Kidney epithelial cell (primary cell): ENCODE measurements at regions not wholly inside any gene's neighbourhood (a gene's known extent, or its start where the extent isn't known, plus 50 kb on each side); places are given as distances from the start of the nearest gene placed in this dataset.
"Not testable (repeated sequence)": the region's sequence is repeated elsewhere in the genome, so short reads cannot be mapped to it uniquely, and the experiment has no call there.

Experiments used
- DNase-seq: peaks from one replicate; pipeline ENCODE4 v3.0.0-alpha.2; 2010; ENCODE audit warnings: low read depth
- H3K27me3 ChIP-seq: 2 replicates; pipeline ENCODE4 v1.6.0; 2011; ENCODE audit warnings: low read length; ENCODE audit not compliant: control insufficient read depth, insufficient read depth
- H3K36me3 ChIP-seq: 2 replicates; pipeline ENCODE4 v1.5.1; 2011; ENCODE audit warnings: low read length; ENCODE audit not compliant: control insufficient read depth, insufficient read depth
- H3K4me3 ChIP-seq: 2 replicates; pipeline ENCODE4 v1.5.1; 2011; ENCODE audit warnings: low read depth, mild to moderate bottlenecking, control low read depth, low read length
- TF ChIP-seq, protein P1 (sequence below): IDR thresholded peaks from 2 replicates; pipeline ENCODE4 v1.5.1; 2011; ENCODE audit warnings: mild to moderate bottlenecking, moderate library complexity, low read length, control low read depth, inconsistent platforms; ENCODE audit not compliant: insufficient read depth, poor library complexity, severe bottlenecking

DNA sequence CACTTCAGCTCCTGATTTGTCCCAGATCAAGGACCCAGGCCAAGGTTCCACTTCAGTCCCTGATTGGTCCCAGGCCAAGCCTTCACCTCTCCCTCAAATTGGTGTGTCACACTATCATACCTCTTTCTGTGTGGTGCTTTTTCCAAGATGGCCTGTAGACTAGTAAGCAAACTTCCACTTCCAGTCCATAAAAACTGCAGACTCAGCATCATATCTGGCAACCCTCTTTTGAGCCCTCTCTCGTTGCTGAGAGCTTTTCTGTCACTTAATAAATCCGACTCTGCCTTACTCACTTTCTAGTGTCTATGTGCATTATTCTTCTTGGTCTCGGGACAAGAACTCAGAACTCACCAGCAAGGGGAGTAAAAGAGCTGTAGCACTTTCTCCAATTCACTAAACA lies 1395.1 kb downstream of the LRFN5 start:
- no peak overlapping the region for H3K4me3 ChIP-seq
- DNase-seq, result no peak
- H3K36me3 ChIP-seq, result no peaks in the 10 kb centered on the region
- no peaks in the 10 kb centered on the region for H3K27me3 ChIP-seq
- TF ChIP-seq, protein P1, sequence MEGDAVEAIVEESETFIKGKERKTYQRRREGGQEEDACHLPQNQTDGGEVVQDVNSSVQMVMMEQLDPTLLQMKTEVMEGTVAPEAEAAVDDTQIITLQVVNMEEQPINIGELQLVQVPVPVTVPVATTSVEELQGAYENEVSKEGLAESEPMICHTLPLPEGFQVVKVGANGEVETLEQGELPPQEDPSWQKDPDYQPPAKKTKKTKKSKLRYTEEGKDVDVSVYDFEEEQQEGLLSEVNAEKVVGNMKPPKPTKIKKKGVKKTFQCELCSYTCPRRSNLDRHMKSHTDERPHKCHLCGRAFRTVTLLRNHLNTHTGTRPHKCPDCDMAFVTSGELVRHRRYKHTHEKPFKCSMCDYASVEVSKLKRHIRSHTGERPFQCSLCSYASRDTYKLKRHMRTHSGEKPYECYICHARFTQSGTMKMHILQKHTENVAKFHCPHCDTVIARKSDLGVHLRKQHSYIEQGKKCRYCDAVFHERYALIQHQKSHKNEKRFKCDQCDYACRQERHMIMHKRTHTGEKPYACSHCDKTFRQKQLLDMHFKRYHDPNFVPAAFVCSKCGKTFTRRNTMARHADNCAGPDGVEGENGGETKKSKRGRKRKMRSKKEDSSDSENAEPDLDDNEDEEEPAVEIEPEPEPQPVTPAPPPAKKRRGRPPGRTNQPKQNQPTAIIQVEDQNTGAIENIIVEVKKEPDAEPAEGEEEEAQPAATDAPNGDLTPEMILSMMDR, result no peak

DNA sequence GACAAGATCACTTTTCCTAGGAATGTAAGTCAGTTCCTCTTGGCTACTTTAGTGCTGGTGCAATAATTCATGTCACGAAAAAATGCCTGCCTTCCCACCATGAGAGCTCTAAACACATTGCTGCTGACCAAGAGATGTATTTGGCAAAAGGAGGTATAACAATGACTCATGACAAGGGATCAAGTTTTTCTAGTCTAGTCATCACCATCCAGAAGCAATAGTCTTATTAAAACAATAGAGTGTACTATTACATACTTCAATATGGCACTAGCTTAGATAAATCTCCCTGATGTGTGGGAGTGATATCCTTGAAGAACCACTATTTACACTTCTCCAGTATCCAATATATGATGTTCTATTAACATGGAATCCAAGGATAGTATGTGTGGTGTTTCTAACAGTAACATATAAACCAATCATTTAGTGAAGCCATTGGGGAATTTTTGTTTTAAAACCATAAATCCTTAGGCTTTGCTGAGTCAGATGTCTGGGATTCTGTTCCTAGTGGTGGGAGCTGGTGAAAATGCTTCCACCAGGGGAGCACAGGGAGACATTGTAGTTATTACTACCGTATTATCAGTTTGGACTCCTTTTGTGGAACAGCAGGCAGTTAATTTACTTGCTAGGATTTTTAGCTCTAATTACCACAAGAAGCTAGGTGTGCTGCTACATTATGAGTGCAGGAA lies 1387.5 kb downstream of the LRFN5 start:
- DNase-seq, result peak; percentile 44
- H3K27me3 ChIP-seq, result no peaks in the 10 kb centered on the region
- H3K4me3 ChIP-seq, result no peak overlapping the region
- H3K36me3 ChIP-seq, result no peaks in the 10 kb centered on the region
- TF ChIP-seq, protein P1, result no peak

DNA sequence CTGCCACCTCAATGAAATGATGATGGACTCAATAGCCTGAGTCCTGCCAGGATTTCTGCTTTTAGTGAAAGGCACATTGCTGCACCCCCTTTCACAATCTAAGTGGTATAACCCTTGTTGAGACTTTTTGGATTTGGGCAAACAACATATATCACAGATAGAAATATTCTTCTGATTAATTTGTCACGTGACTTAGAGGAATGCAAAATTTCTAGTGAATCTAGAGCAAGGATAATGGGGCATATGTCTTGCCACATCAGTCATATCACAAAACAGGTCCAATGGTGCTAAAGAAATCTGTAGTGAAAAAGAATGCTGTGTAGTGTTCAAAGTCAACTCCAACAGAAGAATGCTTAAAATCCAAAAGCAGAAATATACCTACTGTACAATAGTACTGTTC lies 1386.3 kb downstream of the LRFN5 start:
- TF ChIP-seq, protein P1, result no peak
- no peaks in the 10 kb centered on the region for H3K36me3 ChIP-seq

DNA sequence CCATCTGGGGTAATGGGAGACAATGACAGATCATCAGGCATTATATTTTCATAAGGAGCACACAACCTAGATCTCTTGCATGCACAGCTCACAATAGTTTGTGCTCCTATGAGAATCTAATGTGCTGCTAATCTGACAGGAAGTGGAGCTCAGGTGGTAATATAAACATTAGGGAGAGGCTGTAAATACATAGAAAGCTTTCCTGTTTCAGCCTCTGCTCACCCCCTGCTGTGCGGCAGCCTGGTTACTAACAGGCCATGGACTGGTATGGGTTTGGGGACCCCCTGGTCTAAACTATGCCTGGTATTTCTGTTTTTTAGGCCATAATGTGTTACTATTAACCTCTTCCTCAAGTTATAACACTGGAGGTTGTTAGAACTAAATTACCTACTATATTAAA lies 1373.7 kb downstream of the LRFN5 start:
- Histone ChIP-seq H3K4me3 (no peak overlapping the region), H3K36me3 (no peaks in the 10 kb centered on the region), H3K27me3 (no peaks in the 10 kb centered on the region)
- TF ChIP-seq, protein P1, result no peak
- no peak for DNase-seq

More for the DNA sequence above, 1386.3 kb downstream of the LRFN5 start:
- no peaks in the 10 kb centered on the region for H3K27me3 ChIP-seq
- no peak for DNase-seq
- H3K4me3 ChIP-seq, result no peak overlapping the region

DNA sequence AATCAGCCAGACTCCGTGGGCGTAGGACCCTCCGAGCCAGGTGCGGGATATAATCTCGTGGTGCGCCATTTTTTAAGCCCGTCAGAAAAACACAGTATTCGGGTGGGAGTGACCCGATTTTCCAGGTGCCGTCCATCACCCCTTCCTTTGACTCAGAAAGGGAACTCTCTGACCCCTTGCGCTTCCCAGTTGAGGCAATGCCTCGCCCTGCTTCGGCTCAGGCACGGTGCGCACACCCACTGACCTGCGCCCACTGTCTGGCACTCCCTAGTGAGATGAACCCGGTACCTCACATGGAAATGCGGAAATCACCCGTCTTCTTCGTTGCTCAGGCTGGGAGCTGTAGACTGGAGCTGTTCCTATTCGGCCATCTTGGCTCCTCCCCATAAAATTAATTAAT lies 1366.5 kb downstream of the LRFN5 start:
- not testable (repeated sequence) for H3K4me3 ChIP-seq, DNase-seq, H3K27me3 ChIP-seq, H3K36me3 ChIP-seq

DNA sequence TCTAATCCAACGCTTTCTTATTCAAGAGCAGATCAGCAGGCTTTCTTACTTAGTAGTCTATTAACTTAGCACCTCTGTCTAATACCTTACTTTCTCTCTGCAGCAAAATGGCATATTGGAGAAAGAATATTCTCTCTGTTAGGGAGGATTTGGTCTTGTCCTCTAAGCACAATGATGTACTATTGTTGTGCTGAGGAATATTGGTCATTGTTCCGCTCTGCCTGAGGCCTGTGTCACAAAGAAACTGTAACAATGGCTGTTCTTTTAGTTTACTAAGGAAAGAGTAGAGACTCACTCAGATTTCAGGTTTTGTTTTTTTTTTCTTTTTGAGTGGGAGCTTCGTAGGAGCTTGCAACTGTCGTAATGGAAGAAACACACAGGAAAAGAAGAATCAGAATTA lies 1358.8 kb downstream of the LRFN5 start:
- TF ChIP-seq, protein P1, result no peak
- no peak for DNase-seq
- no peaks in the 10 kb centered on the region for H3K36me3 ChIP-seq
- H3K27me3 ChIP-seq, result no peaks in the 10 kb centered on the region
- H3K4me3 ChIP-seq, result no peak overlapping the region
